Thoracic aorta (tissue), 2 donors: ENCODE measurements at regions not wholly inside any gene's neighbourhood (a gene's known extent, or its start where the extent isn't known, plus 50 kb on each side); places are given as distances from the start of the nearest gene placed in this dataset.

Source experiments
- ATAC-seq: fragments of 150-250 bp; one replicate; pipeline ENCODE4 v1.8.0; 2017; ENCODE audit warnings: low read depth; ENCODE audit not compliant: insufficient number of reproducible peaks, low FRiP score
- DNase-seq: peaks from one replicate; pipeline ENCODE4 v3.0.0-alpha.2; 2020; ENCODE audit warnings: low spot score
- H3K27ac ChIP-seq, 2 donors: fragments of 200-600 bp; sonication (generic); 1 replicate in 1 of 2; 2 replicates in 1 of 2; pipeline ENCODE4 v1.5.1; 2016; ENCODE audit warnings: mild to moderate bottlenecking in 2 of 2, moderate library complexity in 2 of 2
- H3K27me3 ChIP-seq: fragments of 200-600 bp; sonication (generic); replicated peaks from 2 replicates; pipeline ENCODE4 v1.6.0; 2016; ENCODE audit warnings: mild to moderate bottlenecking; ENCODE audit not compliant: insufficient read depth
- H3K36me3 ChIP-seq: fragments of 200-600 bp; sonication (generic); one replicate; pipeline ENCODE4 v1.5.1; 2016
- H3K4me1 ChIP-seq, 2 donors: fragments of 200-600 bp; sonication (generic); 1 replicate in 1 of 2; 2 replicates in 1 of 2; pipeline versions ENCODE4 v1.5.1 to v1.6.0; 2016; ENCODE audit warnings: low read depth in 2 of 2, mild to moderate bottlenecking in 1 of 2; ENCODE audit not compliant: control insufficient read depth in 1 of 2
- H3K4me3 ChIP-seq: fragments of 200-600 bp; sonication (generic); 2 replicates; pipeline ENCODE4 v1.5.1; 2016; ENCODE audit warnings: mild to moderate bottlenecking
- H3K9me3 ChIP-seq: fragments of 200-600 bp; sonication (generic); 2 replicates; pipeline ENCODE4 v1.5.1; 2016
- CTCF ChIP-seq: fragments of 200-600 bp; sonication (generic); IDR thresholded peaks from one replicate; pipeline ENCODE4 v1.5.1; 2019; ENCODE audit warnings: antibody characterized with exemption

GRCh38 chr17:5730373-5730772 lies 146.1 kb upstream of the NLRP1 start:
- no peak for TF ChIP-seq CTCF

GRCh38 chr17:5740937-5741336 lies 156.6 kb upstream of the NLRP1 start:
- H3K9me3 ChIP-seq, result no peaks in the 10 kb centered on the region
- no peak overlapping the region for H3K4me3 ChIP-seq
- no peak for ATAC-seq
- H3K27ac ChIP-seq, result no peak overlapping the region
- no peaks in the 10 kb centered on the region for H3K36me3 ChIP-seq
- no peak for DNase-seq
- no peak for TF ChIP-seq CTCF
- no peaks in the 10 kb centered on the region for H3K4me1 ChIP-seq
- H3K27me3 ChIP-seq, result no peaks in the 10 kb centered on the region

More at GRCh38 chr17:5730373-5730772, 146.1 kb upstream of the NLRP1 start:
- H3K4me3 ChIP-seq, result no peak overlapping the region
- ATAC-seq (no peak), DNase-seq (no peak)
- no peaks in the 10 kb centered on the region for H3K4me1 ChIP-seq
- no peaks in the 10 kb centered on the region for H3K36me3 ChIP-seq
- H3K27ac ChIP-seq, result no peak overlapping the region
- H3K27me3 ChIP-seq, result no peaks in the 10 kb centered on the region
- no peaks in the 10 kb centered on the region for H3K9me3 ChIP-seq

GRCh38 chr17:5741810-5742209 lies 157.5 kb upstream of the NLRP1 start:
- Histone ChIP-seq H3K36me3 (no peaks in the 10 kb centered on the region), H3K9me3 (no peaks in the 10 kb centered on the region), H3K4me1 (no peaks in the 10 kb centered on the region), H3K27me3 (no peaks in the 10 kb centered on the region), H3K27ac (no peak overlapping the region), H3K4me3 (no peak overlapping the region)
- TF ChIP-seq CTCF, result no peak
- ATAC-seq (no peak), DNase-seq (no peak)

GRCh38 chr17:5745111-5745813 lies 161.0 kb upstream of the NLRP1 start:
- H3K4me1 ChIP-seq, result no peaks in the 10 kb centered on the region
- no peaks in the 10 kb centered on the region for H3K9me3 ChIP-seq
- H3K27me3 ChIP-seq, result no peaks in the 10 kb centered on the region
- no peak overlapping the region for H3K4me3 ChIP-seq
- TF ChIP-seq CTCF, result no peak
- no peak overlapping the region for H3K27ac ChIP-seq
- DNase-seq (no peak), ATAC-seq (no peak)
- H3K36me3 ChIP-seq, result no peaks in the 10 kb centered on the region

GRCh38 chr17:5747276-5747675 lies 163.0 kb upstream of the NLRP1 start:
- Histone ChIP-seq H3K4me3 (no peak overlapping the region), H3K27ac (no peak overlapping the region), H3K27me3 (no peaks in the 10 kb centered on the region), H3K9me3 (no peaks in the 10 kb centered on the region), H3K36me3 (no peaks in the 10 kb centered on the region), H3K4me1 (no peaks in the 10 kb centered on the region)
- ATAC-seq, result no peak
- TF ChIP-seq CTCF, result no peak
- DNase-seq, result no peak
